GM23248 (cell line): ENCODE measurements at regions not wholly inside any gene's neighbourhood (a gene's known extent, or its start where the extent isn't known, plus 50 kb on each side); places are given as distances from the start of the nearest gene placed in this dataset.

Source experiments
- DNase-seq: peaks from one replicate; pipeline ENCODE4 v3.0.0-alpha.2; 2015
- H2AFZ ChIP-seq: fragments of 200-600 bp; sonication (generic); 2 replicates; pipeline ENCODE4 v1.6.1; 2016; ENCODE audit warnings: antibody characterized with exemption
- H3F3A ChIP-seq: fragments of 200-600 bp; sonication (generic); 2 replicates; pipeline ENCODE4 v1.6.1; 2016; ENCODE audit warnings: mild to moderate bottlenecking, antibody characterized with exemption, mixed run types; ENCODE audit not compliant: insufficient read depth
- H3K27ac ChIP-seq: fragments of 200-600 bp; sonication (generic); 2 replicates; pipeline ENCODE4 v1.5.1; 2016; ENCODE audit warnings: mild to moderate bottlenecking
- H3K27me3 ChIP-seq: fragments of 200-600 bp; sonication (generic); replicated peaks from 2 replicates; pipeline ENCODE4 v1.6.1; 2016; ENCODE audit warnings: mild to moderate bottlenecking; ENCODE audit not compliant: insufficient read depth
- H3K36me3 ChIP-seq: fragments of 200-600 bp; sonication (generic); 2 replicates; pipeline ENCODE4 v1.6.1; 2016; ENCODE audit warnings: low read depth, mild to moderate bottlenecking
- H3K4me1 ChIP-seq: fragments of 200-600 bp; sonication (generic); 2 replicates; pipeline ENCODE4 v1.6.1; 2016; ENCODE audit warnings: mild to moderate bottlenecking; ENCODE audit not compliant: insufficient read depth
- H3K4me2 ChIP-seq: fragments of 200-600 bp; sonication (generic); one replicate; pipeline ENCODE4 v1.6.1; 2016; ENCODE audit warnings: mild to moderate bottlenecking; ENCODE audit not compliant: unreplicated experiment
- H3K4me3 ChIP-seq: fragments of 200-600 bp; sonication (generic); 2 replicates; pipeline ENCODE4 v1.5.1; 2016; ENCODE audit warnings: mild to moderate bottlenecking
- H3K79me2 ChIP-seq: fragments of 200-600 bp; sonication (generic); 2 replicates; pipeline ENCODE4 v1.6.1; 2016; ENCODE audit warnings: mild to moderate bottlenecking; ENCODE audit not compliant: insufficient read depth
- H3K9ac ChIP-seq: fragments of 200-600 bp; sonication (generic); 2 replicates; pipeline ENCODE4 v1.6.1; 2016; ENCODE audit warnings: mild to moderate bottlenecking
- H3K9me2 ChIP-seq: fragments of 200-600 bp; sonication (generic); 2 replicates; pipeline ENCODE4 v1.6.1; 2016; ENCODE audit warnings: mixed run types, mild to moderate bottlenecking, moderate library complexity; ENCODE audit not compliant: insufficient read depth
- H3K9me3 ChIP-seq: fragments of 200-600 bp; sonication (generic); one replicate; pipeline ENCODE4 v1.6.1; 2017; ENCODE audit warnings: low read depth
- H4K20me1 ChIP-seq: fragments of 200-600 bp; sonication (generic); 2 replicates; pipeline ENCODE4 v1.6.0; 2016; ENCODE audit not compliant: insufficient read depth
- EZH2 ChIP-seq: fragments of 200-600 bp; sonication (generic); IDR thresholded peaks from 2 replicates; pipeline ENCODE4 v1.6.1; 2018; ENCODE audit warnings: antibody characterized with exemption, mild to moderate bottlenecking; ENCODE audit not compliant: insufficient read depth, poor library complexity, severe bottlenecking
- EZH2phosphoT487 ChIP-seq: fragments of 200-600 bp; sonication (generic); IDR thresholded peaks from 2 replicates; pipeline ENCODE4 v1.6.1; 2018; ENCODE audit warnings: antibody characterized with exemption, moderate library complexity, mild to moderate bottlenecking, low read depth; ENCODE audit not compliant: insufficient read depth
- WGBS, 2 experiments: methylation state at CpG; one replicate each; pipeline ENCODE4 v1.1.6; 2015 to 2017; ENCODE audit warnings: low lambda C conversion rate in 2 of 2, low coverage in 1 of 2; ENCODE audit errors: missing lambda C conversion rate in 2 of 2; 5-methylcytosine and 5-hydroxymethylcytosine counted together
- in situ Hi-C: fragments of 300-500 bp; cut with MboI; formaldehyde crosslinking; loops from 2 replicates; pipeline ENCODE4 v1.15.0; 2020

- in situ Hi-C loops, result no loop called here
- peaks cover 42% of the 10 kb centered on the region for H3K27me3 ChIP-seq
Observed at GRCh38 chr17:77656054-77656453, 302.4 kb upstream of the TNRC6C start.

DNA sequence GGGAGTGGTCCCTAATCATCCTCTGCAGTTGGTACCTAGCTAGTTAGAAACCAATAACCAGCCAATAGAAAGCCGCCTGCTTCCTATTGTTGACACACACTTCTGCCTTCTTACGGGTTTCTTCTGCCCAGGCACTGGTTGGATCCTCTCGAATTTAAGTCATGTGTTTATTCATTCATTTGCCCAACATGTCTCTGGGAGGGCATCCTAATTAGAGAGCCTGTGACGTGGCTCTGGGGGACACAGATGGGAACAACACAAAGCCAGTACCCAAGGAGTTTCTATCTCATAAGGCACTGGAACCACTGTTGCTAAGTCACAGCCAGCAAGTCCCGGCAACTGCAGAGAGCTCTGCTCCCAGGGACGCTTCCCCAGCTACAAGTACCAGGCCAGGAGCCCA is 300.7 kb upstream of the TNRC6C start:
- Histone ChIP-seq H3K9ac (no peak overlapping the region), H3K9me3 (no peaks in the 10 kb centered on the region), H3K79me2 (no peaks in the 10 kb centered on the region), H2AFZ (no peak overlapping the region), H4K20me1 (no peaks in the 10 kb centered on the region), H3K27ac (no peak overlapping the region), H3K27me3 (peaks cover 46% of the 10 kb centered on the region), H3K4me2 (no peak overlapping the region), H3K4me3 (no peak overlapping the region), H3K36me3 (no peaks in the 10 kb centered on the region), H3F3A (no peaks in the 10 kb centered on the region), H3K4me1 (no peaks in the 10 kb centered on the region), H3K9me2 (no peaks in the 10 kb centered on the region)
- TF ChIP-seq EZH2 (no peak), EZH2phosphoT487 (no peak)
- 36 to 44% methylated on average over 6 of the region's 6 CpGs for WGBS, 2 experiments
- no peak for DNase-seq
- in situ Hi-C loops, result no loop called here

More at GRCh38 chr17:77656054-77656453, 302.4 kb upstream of the TNRC6C start:
- Histone ChIP-seq H3K4me3 (no peak overlapping the region), H3K9me2 (no peaks in the 10 kb centered on the region), H3K27ac (no peak overlapping the region), H4K20me1 (no peaks in the 10 kb centered on the region), H3K9ac (no peak overlapping the region), H2AFZ (no peak overlapping the region), H3K79me2 (no peaks in the 10 kb centered on the region), H3K36me3 (no peaks in the 10 kb centered on the region), H3K4me2 (no peak overlapping the region), H3F3A (no peaks in the 10 kb centered on the region), H3K4me1 (no peaks in the 10 kb centered on the region), H3K9me3 (no peaks in the 10 kb centered on the region)
- TF ChIP-seq EZH2 (no peak), EZH2phosphoT487 (no peak)
- DNase-seq, result no peak
- 47 to 54% methylated on average over 9 of the region's 9 CpGs for WGBS, 2 experiments

DNA sequence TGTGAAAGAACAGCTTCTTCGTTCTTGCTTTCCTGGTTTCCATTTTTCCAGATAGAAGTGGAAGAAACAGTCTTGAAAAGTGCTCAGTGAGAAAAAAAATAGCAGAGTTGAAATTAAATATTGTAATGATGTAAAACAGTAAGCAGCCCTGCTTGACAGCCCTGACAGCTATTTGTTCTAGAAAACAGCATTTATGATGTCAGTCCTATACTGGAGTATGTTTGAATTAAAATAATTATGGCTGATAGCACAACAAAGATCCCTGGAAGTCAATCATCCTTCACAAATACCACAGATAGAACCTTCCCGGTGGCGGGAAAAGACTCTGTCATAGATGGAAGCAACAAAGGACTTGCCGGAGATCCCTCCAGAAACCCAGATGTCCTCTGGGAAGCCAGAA is 298.0 kb upstream of the TNRC6C start:
- WGBS, 2 experiments, result 72 to 74% methylated on average over 4 of the region's 4 CpGs
- Histone ChIP-seq H4K20me1 (no peaks in the 10 kb centered on the region), H3K9ac (no peak overlapping the region), H3K9me3 (no peaks in the 10 kb centered on the region), H3F3A (no peaks in the 10 kb centered on the region), H3K4me2 (no peak overlapping the region), H3K27ac (no peak overlapping the region), H3K4me3 (no peak overlapping the region), H3K4me1 (no peaks in the 10 kb centered on the region), H3K27me3 (peaks cover 39% of the 10 kb centered on the region), H3K9me2 (no peaks in the 10 kb centered on the region), H3K79me2 (no peaks in the 10 kb centered on the region), H3K36me3 (no peaks in the 10 kb centered on the region), H2AFZ (no peak overlapping the region)
- in situ Hi-C loops, result no loop called here
- TF ChIP-seq EZH2phosphoT487, result no peak
- no peak for TF ChIP-seq EZH2
- DNase-seq, result no peak

- no peak for TF ChIP-seq EZH2phosphoT487
- TF ChIP-seq EZH2, result no peak
- 51% methylated on average over 4 of the region's 4 CpGs for WGBS, 2 experiments
- no peaks in the 10 kb centered on the region for H3K9me2 ChIP-seq
Observed at GRCh38 chr17:77662833-77663232, 295.7 kb upstream of the TNRC6C start.

More at GRCh38 chr17:77662833-77663232, 295.7 kb upstream of the TNRC6C start:
- H4K20me1 ChIP-seq, result no peaks in the 10 kb centered on the region
- no peaks in the 10 kb centered on the region for H3K36me3 ChIP-seq
- no peak overlapping the region for H2AFZ ChIP-seq
- H3F3A ChIP-seq, result no peaks in the 10 kb centered on the region
- in situ Hi-C loops, result no loop called here
- DNase-seq, result no peak
- H3K4me2 ChIP-seq, result no peak overlapping the region
- peaks cover 18% of the 10 kb centered on the region; the same call in 1 of the 2 replicates for H3K27me3 ChIP-seq
- H3K27ac ChIP-seq, result no peak overlapping the region
- H3K79me2 ChIP-seq, result no peaks in the 10 kb centered on the region
- H3K9ac ChIP-seq, result no peak overlapping the region
- no peaks in the 10 kb centered on the region for H3K9me3 ChIP-seq
- H3K4me3 ChIP-seq, result no peak overlapping the region
- no peaks in the 10 kb centered on the region for H3K4me1 ChIP-seq
